Gastroesophageal sphincter (tissue), 3 donors: ENCODE measurements at regions not wholly inside any gene's neighbourhood (a gene's known extent, or its start where the extent isn't known, plus 50 kb on each side); places are given as distances from the start of the nearest gene placed in this dataset.

Source experiments
- EP300 ChIP-seq: sonication (generic); formaldehyde crosslinking; IDR thresholded peaks from one replicate; pipeline ENCODE4 v1.6.1; 2017; ENCODE audit warnings: antibody characterized with exemption, mild to moderate bottlenecking
- TF ChIP-seq, protein P1 (sequence below), 4 experiments: fragments of 200-600 bp in 2 of 4; fragments of 450-650 bp in 2 of 4; sonication (generic) in 1 of 4; IDR thresholded peaks; one replicate each; pipeline ENCODE4 v1.5.1; 2017 to 2019; ENCODE audit warnings: antibody characterized with exemption in 4 of 4, mild to moderate bottlenecking in 2 of 4, moderate library complexity in 2 of 4

GRCh38 chr18:76708071-76708721 is 114.2 kb upstream of the ZNF236 start:
- TF ChIP-seq, protein P1, sequence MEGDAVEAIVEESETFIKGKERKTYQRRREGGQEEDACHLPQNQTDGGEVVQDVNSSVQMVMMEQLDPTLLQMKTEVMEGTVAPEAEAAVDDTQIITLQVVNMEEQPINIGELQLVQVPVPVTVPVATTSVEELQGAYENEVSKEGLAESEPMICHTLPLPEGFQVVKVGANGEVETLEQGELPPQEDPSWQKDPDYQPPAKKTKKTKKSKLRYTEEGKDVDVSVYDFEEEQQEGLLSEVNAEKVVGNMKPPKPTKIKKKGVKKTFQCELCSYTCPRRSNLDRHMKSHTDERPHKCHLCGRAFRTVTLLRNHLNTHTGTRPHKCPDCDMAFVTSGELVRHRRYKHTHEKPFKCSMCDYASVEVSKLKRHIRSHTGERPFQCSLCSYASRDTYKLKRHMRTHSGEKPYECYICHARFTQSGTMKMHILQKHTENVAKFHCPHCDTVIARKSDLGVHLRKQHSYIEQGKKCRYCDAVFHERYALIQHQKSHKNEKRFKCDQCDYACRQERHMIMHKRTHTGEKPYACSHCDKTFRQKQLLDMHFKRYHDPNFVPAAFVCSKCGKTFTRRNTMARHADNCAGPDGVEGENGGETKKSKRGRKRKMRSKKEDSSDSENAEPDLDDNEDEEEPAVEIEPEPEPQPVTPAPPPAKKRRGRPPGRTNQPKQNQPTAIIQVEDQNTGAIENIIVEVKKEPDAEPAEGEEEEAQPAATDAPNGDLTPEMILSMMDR (IDR thresholded peaks at IDR 0.05): no peak
- no peak for TF ChIP-seq EP300
